KBM-7 (cell line): ENCODE measurements at regions not wholly inside any gene's neighbourhood (a gene's known extent, or its start where the extent isn't known, plus 50 kb on each side); places are given as distances from the start of the nearest gene placed in this dataset.
"Not testable (repeated sequence)": the region's sequence is repeated elsewhere in the genome, so short reads cannot be mapped to it uniquely, and the experiment has no call there.

Source experiments
- DNase-seq: peaks from one replicate; pipeline ENCODE4 v3.0.0-alpha.2; 2015
- in situ Hi-C: fragments of 300-500 bp; cut with MboI; formaldehyde crosslinking; loops from 2 replicates; pipeline ENCODE4 v1.14.3; 2020; ENCODE audit warnings: low sequenced_read_pairs, low pct_unique_long_range_greater_than_20kb, mixed read lengths

DNA sequence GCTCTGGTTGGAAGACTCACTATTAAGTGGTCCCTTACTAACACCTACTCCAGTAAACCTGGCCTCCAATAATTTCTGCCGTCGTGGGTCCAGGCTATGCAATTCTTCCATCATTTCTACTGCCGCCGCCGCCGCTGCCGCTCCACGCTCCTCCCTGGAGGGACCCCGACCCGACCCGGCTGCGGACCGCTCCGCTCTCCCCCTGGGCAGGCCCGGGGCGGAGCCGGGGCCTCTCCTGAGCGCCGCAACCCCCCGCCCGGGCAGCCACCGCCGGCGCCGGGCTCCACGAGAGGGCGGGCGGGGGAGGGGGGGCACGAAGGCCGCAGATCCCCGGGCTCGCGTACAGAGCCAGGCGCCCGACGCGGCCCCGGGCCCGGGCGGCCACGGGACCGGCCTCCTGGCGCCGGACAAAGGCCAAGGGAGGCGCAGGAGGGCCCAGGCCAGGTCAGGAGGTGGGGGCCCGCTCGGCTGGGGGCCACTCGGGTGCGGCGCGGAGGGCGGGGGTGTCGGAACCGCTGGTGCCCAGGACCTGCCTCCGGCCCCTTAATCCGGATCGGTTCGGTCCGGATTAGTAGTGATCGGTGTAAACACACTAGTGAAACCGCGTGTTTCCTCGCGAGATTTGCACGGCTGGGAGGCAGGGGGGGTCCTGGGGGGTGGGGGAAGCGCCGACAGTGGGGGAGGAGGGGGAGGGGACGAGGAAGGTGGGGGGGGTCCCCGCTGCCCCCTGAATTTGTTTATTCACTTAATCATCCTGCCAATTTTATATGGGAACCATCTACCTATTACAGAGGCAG lies 215.1 kb upstream of the CCL2 start:
- in situ Hi-C loops, DNase-seq: not testable (repeated sequence)

DNA sequence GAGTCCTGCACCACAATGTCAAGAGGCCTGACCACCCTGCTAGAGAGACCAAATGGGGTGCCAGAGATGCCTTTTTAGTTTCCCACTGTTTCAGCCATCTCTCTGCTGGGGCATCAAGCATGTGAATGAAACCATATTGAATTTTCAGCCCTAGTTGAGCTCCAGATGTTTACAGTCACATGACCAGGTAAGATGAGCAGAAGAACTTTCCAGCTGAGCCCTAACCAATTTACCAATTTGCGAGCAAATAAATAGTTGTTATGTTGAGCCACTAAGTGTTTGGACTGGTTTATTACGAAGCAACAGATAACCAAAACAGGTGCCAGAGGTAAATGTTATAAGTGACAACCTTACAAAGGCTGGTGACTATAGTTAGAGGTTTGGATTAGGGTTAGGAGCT lies 209.1 kb upstream of the CCL2 start:
- in situ Hi-C loops = no loop called here
- DNase-seq = no peak

- in situ Hi-C loops = no loop called here
- DNase-seq = no peak
These were observed 204.0 kb upstream of the CCL2 start for GRCh38 chr17:34051046-34051445.

DNA sequence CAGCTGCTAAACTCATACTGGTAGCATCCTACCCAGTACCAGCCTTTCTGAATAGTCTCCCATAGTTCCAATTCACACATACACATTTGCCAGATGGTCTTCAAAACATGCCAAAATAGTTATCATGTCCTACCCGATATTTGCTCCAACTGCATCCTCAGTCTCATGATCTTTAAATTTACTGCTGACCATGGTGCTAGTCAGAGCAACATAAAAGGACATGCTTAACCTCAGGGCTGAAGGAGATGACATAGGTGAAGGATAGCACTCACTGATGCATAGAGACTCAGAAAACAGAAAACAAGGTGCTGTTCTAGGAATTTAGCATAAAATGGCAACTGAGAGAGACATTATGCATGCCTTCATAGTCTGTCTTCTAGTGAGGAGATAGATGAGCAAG lies 200.6 kb upstream of the CCL2 start:
- no peak for DNase-seq
- in situ Hi-C loops = no loop called here

DNA sequence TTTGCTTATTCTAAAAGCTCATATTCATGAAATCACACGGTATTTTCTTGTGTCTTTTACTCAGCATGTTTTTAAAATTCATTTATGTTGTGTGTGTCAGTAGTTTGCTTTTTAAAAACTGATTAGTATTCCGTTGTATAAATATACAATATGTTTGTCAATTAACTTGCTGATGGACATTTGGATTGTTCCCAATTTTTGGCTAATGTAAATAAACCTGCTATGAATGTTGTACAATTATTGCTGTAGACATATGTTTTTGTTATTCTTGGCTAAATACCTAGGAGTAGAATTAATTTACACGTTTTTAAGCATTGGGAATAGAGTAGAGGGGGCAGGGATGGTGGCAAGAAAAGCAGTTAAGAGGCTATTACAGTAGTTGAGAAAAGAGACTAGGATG lies 199.5 kb upstream of the CCL2 start:
- no peak for DNase-seq
- in situ Hi-C loops = no loop called here

DNA sequence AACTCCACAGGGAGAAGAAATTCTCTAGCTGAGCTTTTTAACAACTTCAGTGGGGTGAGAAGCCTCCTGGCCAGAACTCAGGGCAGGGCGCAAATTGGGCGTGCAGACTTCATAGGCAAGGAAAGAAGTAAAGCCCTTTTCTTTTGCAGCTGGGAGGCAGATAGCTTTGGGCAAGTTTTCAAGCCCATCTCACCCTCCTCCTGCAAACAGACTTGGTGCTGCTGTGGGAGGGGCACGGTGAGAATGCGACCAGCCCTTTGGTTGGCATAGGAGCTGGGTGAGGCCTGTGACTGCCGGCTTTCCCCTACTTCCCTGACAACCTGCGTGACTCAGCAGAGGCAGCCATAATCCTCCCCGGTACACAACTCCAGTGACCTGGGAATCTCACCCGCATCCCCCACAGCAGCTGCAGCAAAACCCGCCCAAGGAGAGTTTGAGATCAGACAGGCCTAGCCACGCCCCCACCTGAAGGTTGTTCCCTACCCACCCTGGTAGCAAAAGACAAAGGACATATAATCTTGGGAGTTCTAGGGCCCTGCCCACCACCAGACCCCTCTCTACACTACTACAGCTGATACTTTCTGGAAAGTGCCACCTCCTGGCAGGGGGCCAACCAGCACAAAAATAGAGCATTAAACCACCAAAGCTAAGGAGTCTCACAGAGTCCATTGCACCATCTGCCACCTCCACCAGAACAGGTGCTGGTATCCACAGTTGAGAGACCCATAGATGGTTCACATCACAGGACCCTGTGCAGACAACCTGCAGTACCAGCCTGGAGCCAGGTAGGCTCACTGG lies 195.5 kb upstream of the CCL2 start:
- DNase-seq = no peak
- in situ Hi-C loops = no loop called here

DNA sequence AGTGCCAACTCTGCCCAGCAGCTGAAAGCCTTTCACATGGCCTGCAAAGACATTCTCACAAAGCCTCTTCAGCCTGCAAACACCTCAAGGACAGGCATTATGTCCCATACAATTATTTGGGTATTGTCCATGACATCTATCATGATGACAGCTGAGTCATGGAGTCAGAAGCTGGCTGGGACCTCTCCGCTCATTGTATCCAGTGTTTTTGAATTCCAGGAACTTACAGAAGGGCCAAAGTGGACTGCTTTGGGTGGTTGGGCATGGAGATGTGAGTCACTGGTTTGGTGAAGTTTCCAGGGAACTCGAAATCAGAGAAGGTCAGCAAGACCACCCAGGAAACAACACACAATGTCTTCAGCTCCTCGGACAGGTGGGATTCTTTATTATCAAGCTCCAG lies 188.6 kb upstream of the CCL2 start:
- no peak for DNase-seq
- in situ Hi-C loops = no loop called here

DNA sequence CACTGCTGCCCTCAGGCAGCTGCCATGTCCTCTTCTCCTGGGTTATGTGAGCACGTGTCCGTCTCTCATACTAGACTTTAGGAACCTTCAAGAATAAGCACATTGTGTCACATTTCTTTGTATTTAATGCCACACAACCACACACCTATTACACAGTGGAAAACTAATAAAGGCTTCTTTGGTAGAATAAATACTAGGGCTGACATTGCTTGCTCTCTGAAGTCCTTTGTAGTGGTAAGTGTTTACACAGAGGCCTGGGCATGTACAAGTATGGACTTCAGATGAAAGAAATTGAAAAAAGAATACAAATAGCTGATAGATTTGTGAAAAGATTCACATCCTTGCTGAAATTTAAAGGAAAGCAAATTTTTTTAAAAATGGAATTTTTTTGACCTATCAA lies 188.1 kb upstream of the CCL2 start:
- no peak for DNase-seq
- in situ Hi-C loops = no loop called here

DNA sequence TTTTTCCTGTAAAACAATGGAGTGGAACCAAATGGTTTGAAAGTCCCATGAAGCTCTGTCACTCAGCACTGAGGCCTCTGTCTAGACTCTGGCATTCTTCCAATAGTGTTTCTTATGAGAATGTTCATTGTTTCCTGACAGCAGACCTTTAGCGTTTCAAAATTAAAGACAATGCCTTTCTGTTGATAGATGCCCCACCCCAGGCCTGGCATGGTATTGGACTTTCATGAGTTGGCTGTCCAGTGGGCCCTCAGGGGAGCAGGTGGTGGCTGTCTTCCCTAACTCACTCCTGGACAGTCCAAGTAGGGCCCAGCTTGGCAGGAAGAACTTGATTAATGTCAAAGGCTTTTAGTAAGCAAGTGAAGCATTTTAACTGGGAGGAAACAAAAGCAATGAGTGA lies 186.5 kb upstream of the CCL2 start:
- no peak for DNase-seq
- in situ Hi-C loops = no loop called here

- DNase-seq = no peak
- in situ Hi-C loops = no loop called here
These were observed 184.4 kb upstream of the CCL2 start for GRCh38 chr17:34070712-34071111.

GRCh38 chr17:34071886-34072420 lies 183.1 kb upstream of the CCL2 start:
- DNase-seq = no peak
- in situ Hi-C loops = no loop called here

- DNase-seq = no peak
- in situ Hi-C loops = no loop called here
These were observed 180.0 kb upstream of the CCL2 start for GRCh38 chr17:34075076-34075475.

GRCh38 chr17:34076743-34077631 lies 178.1 kb upstream of the CCL2 start:
- in situ Hi-C loops = no loop called here
- no peak for DNase-seq

DNA sequence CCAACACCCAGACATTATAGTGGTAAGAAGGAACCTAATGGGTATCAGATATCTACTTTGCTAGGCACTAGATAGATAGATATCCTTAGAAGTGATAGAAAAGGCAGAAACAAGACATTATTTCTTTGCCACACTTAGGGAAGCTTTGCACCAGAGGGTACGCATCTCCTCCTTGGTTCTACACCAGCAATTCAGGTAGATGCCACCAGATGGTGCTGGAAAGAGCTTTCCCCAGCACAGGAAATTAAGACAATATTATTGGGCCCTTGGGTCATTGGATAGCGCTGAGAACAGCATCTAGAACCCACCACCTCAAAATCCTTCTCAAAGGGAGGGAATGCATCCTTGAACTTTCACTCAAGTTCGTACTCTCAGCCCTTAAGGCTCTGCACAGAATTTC lies 173.8 kb upstream of the CCL2 start:
- in situ Hi-C loops = no loop called here
- DNase-seq = peak; percentile 3

GRCh38 chr17:34082404-34082803 lies 172.7 kb upstream of the CCL2 start:
- in situ Hi-C loops = no loop called here
- DNase-seq = no peak

- DNase-seq, in situ Hi-C loops: not testable (repeated sequence)
These were observed 166.0 kb upstream of the CCL2 start for GRCh38 chr17:34089042-34089441.

GRCh38 chr17:34090593-34090992 lies 164.5 kb upstream of the CCL2 start:
- in situ Hi-C loops = no loop called here
- no peak for DNase-seq

DNA sequence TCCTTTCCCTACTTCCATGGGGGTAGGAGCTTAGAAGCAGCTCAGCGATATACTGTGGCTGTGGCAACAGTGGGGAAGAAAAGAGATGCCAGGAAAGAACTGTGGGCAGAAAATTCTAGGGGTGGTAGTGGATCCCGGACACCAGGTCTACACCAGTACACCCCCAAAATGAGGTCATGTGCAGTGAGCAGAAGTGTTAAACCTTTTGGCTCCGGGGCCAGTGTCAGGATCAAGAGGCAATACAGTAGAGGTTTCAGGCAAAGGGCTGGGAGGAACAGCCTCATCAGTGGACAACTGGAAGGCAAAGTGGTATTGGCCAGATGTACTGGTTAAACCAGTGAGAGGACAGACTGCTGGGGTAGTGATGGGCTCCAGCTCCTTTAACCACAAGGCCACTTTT lies 163.1 kb upstream of the CCL2 start:
- DNase-seq = no peak

GRCh38 chr17:34095106-34095505 lies 160.0 kb upstream of the CCL2 start:
- in situ Hi-C loops = no loop called here
- no peak for DNase-seq

More for the DNA sequence above, 163.1 kb upstream of the CCL2 start:
- in situ Hi-C loops = no loop called here
